Muscle layer of duodenum (tissue), 2 donors: ENCODE measurements at regions not wholly inside any gene's neighbourhood (a gene's known extent, or its start where the extent isn't known, plus 50 kb on each side); places are given as distances from the start of the nearest gene placed in this dataset.

Experiments
- H3K27ac ChIP-seq: one replicate; pipeline ENCODE4 v1.7.0; 2013; ENCODE audit warnings: mild to moderate bottlenecking, low read length
- H3K27me3 ChIP-seq: one replicate; pipeline ENCODE4 v1.7.0; 2013; ENCODE audit warnings: low read depth, mild to moderate bottlenecking, control low read depth, low read length
- H3K36me3 ChIP-seq, 2 donors: one replicate each; pipeline ENCODE4 v1.7.0; 2013; ENCODE audit warnings: low read length in 2 of 2, control low read depth in 1 of 2, mild to moderate bottlenecking in 1 of 2; ENCODE audit not compliant: insufficient read depth in 2 of 2, control insufficient read depth in 1 of 2
- H3K4me1 ChIP-seq, 2 donors: one replicate each; pipeline ENCODE4 v1.7.0; 2013; ENCODE audit warnings: low read length in 2 of 2, mild to moderate bottlenecking in 2 of 2, control low read depth in 1 of 2, moderate library complexity in 1 of 2; ENCODE audit not compliant: insufficient read depth in 2 of 2, control insufficient read depth in 1 of 2
- H3K4me3 ChIP-seq, 2 donors: one replicate each; pipeline ENCODE4 v1.7.0; 2013; ENCODE audit warnings: low read length in 2 of 2, low read depth in 1 of 2, mild to moderate bottlenecking in 1 of 2
- H3K9me3 ChIP-seq, 2 donors: one replicate each; pipeline ENCODE4 v1.7.0; 2013; ENCODE audit warnings: low read length in 2 of 2, control low read depth in 1 of 2, mild to moderate bottlenecking in 1 of 2; ENCODE audit not compliant: control insufficient read depth in 1 of 2
- donor health status: healthy.

- H3K36me3 ChIP-seq = no peaks in the 10 kb centered on the region
- H3K27ac ChIP-seq = no peak overlapping the region
- no peaks in the 10 kb centered on the region for H3K27me3 ChIP-seq
- peaks cover 0 to 11% of the 10 kb centered on the region in 2 donors for H3K4me1 ChIP-seq
- H3K4me3 ChIP-seq = no peak overlapping the region
- H3K9me3 ChIP-seq = no peaks in the 10 kb centered on the region
These were observed 209.9 kb upstream of the ROPN1 start for GRCh38 chr3:124201786-124202185.

GRCh38 chr3:124202754-124203153 is 210.8 kb upstream of the ROPN1 start:
- Histone ChIP-seq H3K4me3 (no peak overlapping the region), H3K9me3 (no peaks in the 10 kb centered on the region), H3K36me3 (no peaks in the 10 kb centered on the region), H3K27me3 (no peaks in the 10 kb centered on the region), H3K27ac (no peak overlapping the region), H3K4me1 (peaks cover 0 to 11% of the 10 kb centered on the region in 2 donors)

GRCh38 chr3:124203292-124203691 is 211.4 kb upstream of the ROPN1 start:
- Histone ChIP-seq H3K36me3 (no peaks in the 10 kb centered on the region), H3K9me3 (no peaks in the 10 kb centered on the region), H3K27me3 (no peaks in the 10 kb centered on the region), H3K4me1 (peaks cover 0 to 11% of the 10 kb centered on the region in 2 donors), H3K27ac (no peak overlapping the region), H3K4me3 (no peak overlapping the region)

GRCh38 chr3:124206225-124207055 is 214.5 kb upstream of the ROPN1 start:
- Histone ChIP-seq H3K36me3 (no peaks in the 10 kb centered on the region), H3K27me3 (no peaks in the 10 kb centered on the region), H3K9me3 (no peaks in the 10 kb centered on the region), H3K4me1 (peaks cover 0 to 11% of the 10 kb centered on the region in 2 donors), H3K4me3 (no peak overlapping the region), H3K27ac (no peak overlapping the region)

GRCh38 chr3:124207077-124207476 is 215.2 kb upstream of the ROPN1 start:
- no peaks in the 10 kb centered on the region for H3K9me3 ChIP-seq
- no peak overlapping the region for H3K27ac ChIP-seq
- H3K36me3 ChIP-seq = no peaks in the 10 kb centered on the region
- no peak overlapping the region for H3K4me3 ChIP-seq
- H3K4me1 ChIP-seq = peaks cover 0 to 11% of the 10 kb centered on the region in 2 donors
- no peaks in the 10 kb centered on the region for H3K27me3 ChIP-seq

- no peaks in the 10 kb centered on the region for H3K9me3 ChIP-seq
- H3K27ac ChIP-seq = no peak overlapping the region
- no peak overlapping the region for H3K4me3 ChIP-seq
- no peaks in the 10 kb centered on the region for H3K36me3 ChIP-seq
- no peaks in the 10 kb centered on the region for H3K27me3 ChIP-seq
- H3K4me1 ChIP-seq = peaks cover 0 to 3% of the 10 kb centered on the region in 2 donors
These were observed 216.1 kb upstream of the ROPN1 start for GRCh38 chr3:124207873-124208485.

- Histone ChIP-seq H3K4me1 (no peaks in the 10 kb centered on the region), H3K27ac (no peak overlapping the region), H3K27me3 (no peaks in the 10 kb centered on the region), H3K9me3 (no peaks in the 10 kb centered on the region), H3K36me3 (no peaks in the 10 kb centered on the region), H3K4me3 (no peak overlapping the region)
These were observed 217.5 kb upstream of the ROPN1 start for GRCh38 chr3:124209426-124209825.

GRCh38 chr3:124210899-124211298 is 219.0 kb upstream of the ROPN1 start:
- H3K27ac ChIP-seq = no peak overlapping the region
- no peak overlapping the region for H3K4me3 ChIP-seq
- H3K36me3 ChIP-seq = no peaks in the 10 kb centered on the region
- H3K4me1 ChIP-seq = no peaks in the 10 kb centered on the region
- H3K9me3 ChIP-seq = no peaks in the 10 kb centered on the region
- no peaks in the 10 kb centered on the region for H3K27me3 ChIP-seq

GRCh38 chr3:124213641-124214040 is 221.7 kb upstream of the ROPN1 start:
- Histone ChIP-seq H3K4me1 (no peaks in the 10 kb centered on the region), H3K4me3 (no peak overlapping the region), H3K36me3 (no peaks in the 10 kb centered on the region), H3K9me3 (no peaks in the 10 kb centered on the region), H3K27ac (no peak overlapping the region), H3K27me3 (no peaks in the 10 kb centered on the region)

GRCh38 chr3:124217542-124217941 is 225.6 kb upstream of the ROPN1 start:
- Histone ChIP-seq H3K27ac (no peak overlapping the region), H3K27me3 (no peaks in the 10 kb centered on the region), H3K36me3 (no peaks in the 10 kb centered on the region), H3K4me1 (no peaks in the 10 kb centered on the region), H3K9me3 (no peaks in the 10 kb centered on the region), H3K4me3 (no peak overlapping the region)

GRCh38 chr3:124221422-124221821 is 229.5 kb upstream of the ROPN1 start:
- Histone ChIP-seq H3K36me3 (no peaks in the 10 kb centered on the region), H3K27ac (no peak overlapping the region), H3K4me1 (no peaks in the 10 kb centered on the region), H3K4me3 (no peak overlapping the region), H3K27me3 (no peaks in the 10 kb centered on the region), H3K9me3 (no peaks in the 10 kb centered on the region)
